Amniotic stem cell (primary cell): ENCODE measurements at regions not wholly inside any gene's neighbourhood (a gene's known extent, or its start where the extent isn't known, plus 50 kb on each side); places are given as distances from the start of the nearest gene placed in this dataset.
"Not testable (repeated sequence)": the region's sequence is repeated elsewhere in the genome, so short reads cannot be mapped to it uniquely, and the experiment has no call there.

Experiments
- DNase-seq: peaks from one replicate; lab custom pipeline; 2025; lab: John Stamatoyannopoulos, UW

- DNase-seq = no peak
Measured at GRCh38 chr13:26888632-26889031, 128.0 kb upstream of the GPR12 start.

DNA sequence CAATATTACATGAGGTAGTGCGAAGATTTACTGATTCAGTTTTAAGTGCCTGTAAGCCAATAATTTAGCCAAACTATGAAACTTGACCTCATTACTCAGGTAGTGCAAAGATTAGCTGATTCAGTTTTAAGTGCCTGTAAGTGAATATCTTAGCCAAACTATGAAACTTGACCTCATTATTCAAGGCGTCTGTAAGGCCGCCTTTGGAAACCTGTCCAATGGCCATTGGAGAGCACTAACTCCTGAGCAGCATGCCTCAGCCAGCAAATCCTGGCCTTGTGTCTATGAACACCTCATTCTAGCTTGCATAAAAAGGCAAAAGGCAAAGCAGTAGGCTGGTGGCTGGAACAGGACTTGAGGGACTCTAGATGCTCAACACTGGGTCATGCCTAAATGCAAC lies 127.0 kb upstream of the GPR12 start:
- DNase-seq = no peak

GRCh38 chr13:26883613-26884257 lies 123.1 kb upstream of the GPR12 start:
- no peak for DNase-seq

GRCh38 chr13:26882731-26883130 lies 122.1 kb upstream of the GPR12 start:
- no peak for DNase-seq

DNA sequence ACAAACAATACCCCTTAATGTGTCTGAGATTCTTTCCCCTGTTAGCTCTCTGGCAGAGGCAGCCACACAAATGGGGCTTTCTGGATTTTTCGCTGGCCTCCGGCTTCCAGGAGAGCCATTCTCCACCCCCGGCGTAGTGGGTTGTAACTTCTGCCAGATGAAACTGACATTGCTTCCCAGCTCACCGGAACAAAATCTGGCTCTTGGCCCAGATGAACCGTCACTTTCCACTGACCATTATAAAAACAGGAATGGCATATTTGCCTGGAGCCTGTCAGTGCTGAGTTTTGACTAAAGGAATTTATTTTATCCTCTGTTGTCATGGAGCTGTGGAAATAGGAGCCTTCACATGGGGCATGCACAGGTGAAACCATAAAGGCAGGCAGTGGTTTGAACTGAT lies 120.6 kb upstream of the GPR12 start:
- no peak for DNase-seq

DNA sequence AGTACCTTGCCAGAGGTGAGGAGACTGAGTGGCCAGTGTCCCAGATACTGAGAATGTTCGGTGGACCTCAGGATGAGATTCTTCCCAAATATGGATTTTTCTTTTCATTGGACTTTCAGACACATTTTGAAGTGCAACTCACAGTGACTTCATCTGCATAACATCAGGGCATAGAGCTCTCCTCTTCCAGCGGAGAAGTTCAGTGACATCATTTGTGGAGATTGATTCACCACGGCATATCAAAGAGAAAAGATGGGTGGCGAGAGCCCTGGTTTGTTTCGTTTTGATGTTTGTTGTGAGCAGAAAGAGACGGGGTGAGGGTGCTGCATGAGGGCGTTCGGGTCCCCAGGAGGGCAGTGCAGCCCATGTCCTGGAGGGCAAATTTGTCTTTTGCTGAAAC lies 120.1 kb upstream of the GPR12 start:
- DNase-seq = no peak

GRCh38 chr13:26878438-26878837 lies 117.9 kb upstream of the GPR12 start:
- no peak for DNase-seq

DNA sequence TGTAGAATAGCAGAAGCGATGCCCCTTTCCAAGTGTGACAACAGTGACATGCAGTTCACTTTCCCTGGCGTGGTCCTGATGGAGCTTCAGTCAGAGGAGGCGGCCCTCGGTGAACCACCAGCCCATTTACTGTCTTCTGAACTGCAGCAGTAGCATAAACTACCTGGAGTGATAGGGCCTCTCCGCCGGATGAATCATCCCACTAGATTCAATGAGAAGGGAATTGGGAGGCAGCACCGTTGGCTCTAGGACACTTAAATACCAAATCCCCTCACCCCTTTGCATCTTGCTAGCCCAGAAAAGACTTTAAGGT lies 112.8 kb upstream of the GPR12 start:
- no peak for DNase-seq

GRCh38 chr13:26872525-26873385 lies 112.2 kb upstream of the GPR12 start:
- no peak for DNase-seq

DNA sequence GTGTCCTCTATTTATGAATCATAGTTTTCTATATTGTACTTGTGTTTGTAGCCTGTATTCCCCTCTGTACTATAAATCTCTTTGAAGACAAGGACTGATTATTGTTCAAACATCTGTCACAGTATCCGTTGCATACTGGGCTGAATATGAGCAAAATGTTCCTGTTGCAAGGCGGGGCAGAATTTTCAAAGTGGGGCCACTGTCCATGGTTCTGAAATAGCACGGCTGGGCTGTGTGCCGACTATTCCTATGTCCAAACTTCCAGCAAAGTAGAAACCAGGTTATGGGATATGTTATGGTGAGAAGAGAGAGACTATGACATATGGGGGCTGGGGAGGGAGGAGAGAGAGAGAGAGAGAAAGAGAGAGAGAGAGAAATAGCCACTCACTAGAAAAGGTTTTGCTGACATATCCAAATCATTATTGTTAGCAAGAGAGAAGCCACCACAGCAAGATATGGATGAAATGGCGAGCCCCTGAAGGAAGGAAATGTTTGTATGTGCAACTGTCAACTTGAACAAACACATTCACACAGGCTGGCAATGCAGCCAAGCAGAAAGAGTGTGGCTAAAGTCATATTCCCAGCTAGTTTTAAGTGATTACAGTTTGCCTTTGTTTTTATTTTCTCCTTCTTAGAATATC lies 107.0 kb upstream of the GPR12 start:
- no peak for DNase-seq

DNA sequence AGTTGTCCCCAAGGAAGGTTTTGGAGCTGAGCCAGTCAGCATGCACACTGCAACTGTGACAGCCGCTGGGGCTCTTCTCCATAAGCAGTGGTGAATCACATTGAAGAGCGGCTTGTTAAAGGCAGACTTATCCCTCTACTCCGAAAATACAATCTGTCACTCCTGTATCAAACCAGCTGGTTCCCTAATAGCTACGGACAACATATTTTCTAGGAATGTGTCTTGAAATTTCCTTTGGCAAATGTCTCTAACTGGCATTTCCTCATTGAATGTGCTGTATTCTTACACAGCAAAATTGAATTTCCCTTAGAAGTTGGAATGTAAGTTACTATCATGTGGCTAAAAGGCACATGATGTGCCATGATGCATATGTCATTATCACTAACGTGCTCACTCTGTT lies 104.0 kb upstream of the GPR12 start:
- no peak for DNase-seq

DNA sequence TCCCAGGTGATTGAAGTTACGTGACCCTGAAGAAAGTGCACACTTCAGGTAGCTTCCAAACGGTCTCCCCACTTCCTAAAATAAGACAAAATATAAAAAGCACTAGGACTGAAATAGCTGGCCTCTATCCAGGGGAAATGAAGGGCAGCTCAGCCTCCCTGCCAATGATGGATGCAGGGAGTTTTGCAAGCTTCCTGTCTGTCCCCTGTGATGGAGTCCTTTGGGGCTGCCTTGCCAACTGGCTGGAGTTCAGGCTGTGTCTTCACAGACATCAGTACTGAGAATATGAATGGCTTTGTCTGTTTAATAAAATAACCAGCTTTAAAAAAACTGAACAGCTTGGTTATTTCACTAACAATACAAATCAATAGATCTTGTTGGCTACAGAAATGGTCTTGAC lies 101.4 kb upstream of the GPR12 start:
- no peak for DNase-seq

- no peak for DNase-seq
Measured at GRCh38 chr13:26855921-26856320, 95.3 kb upstream of the GPR12 start.

DNA sequence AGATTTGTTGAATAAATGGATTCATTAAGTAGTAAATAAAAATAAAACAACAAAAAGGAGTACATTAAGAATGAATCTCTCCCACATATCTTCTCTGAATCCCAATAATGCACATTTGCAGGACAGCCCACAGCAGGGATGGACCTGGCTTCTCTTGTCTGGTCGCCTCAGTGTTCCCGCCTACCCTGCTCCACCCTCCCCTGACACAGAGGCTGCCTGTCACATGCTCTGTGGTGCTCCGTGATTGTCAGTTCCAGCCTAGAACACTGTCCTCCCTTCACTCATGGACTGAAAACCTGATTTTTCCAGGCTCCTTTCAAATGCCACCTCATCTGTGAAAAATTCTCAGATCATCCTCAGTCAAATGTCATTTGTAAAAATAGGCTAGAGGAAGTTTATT lies 94.5 kb upstream of the GPR12 start:
- no peak for DNase-seq

- no peak for DNase-seq
Measured at GRCh38 chr13:26853323-26853722, 92.7 kb upstream of the GPR12 start.

DNA sequence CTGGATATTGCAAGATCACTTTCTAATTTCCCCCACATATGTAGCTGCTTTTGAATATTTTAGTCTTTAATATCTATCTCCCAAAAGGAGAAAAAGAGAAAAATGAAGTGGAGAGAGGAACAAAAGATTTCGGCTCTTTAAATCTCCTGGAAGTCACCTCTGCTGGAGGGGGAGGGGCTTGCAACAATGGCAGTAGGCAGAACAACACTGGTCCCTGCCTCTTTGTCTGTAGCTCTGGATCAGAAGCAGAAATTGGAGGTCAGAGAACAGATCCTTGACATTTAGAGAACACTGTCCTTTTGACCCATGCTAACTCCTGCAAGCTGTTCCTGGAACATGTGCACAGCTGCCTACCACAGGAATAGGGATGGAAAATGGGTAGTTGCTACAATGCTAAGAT lies 86.7 kb upstream of the GPR12 start:
- no peak for DNase-seq

DNA sequence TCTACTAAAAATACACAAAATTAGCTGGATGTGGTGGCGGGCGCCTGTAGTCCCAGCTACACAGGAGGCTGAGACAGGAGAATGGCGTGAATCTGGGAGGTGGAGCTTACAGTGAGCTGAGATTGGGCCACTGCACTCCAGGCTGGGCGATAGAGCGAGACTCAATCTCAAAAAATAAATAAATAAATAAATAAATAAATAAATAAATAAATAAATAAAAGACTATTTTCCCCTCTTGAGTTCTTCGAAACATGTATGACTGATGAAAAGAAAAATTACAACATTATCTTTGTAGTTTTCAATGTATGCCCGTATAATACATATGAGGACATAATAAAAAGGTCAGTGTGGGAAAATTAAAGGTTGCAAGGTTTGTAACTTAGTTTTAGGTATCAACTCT lies 84.5 kb upstream of the GPR12 start:
- DNase-seq = not testable (repeated sequence)

GRCh38 chr13:26839682-26840081 lies 79.1 kb upstream of the GPR12 start:
- no peak for DNase-seq

- DNase-seq = no peak
Measured at GRCh38 chr13:26838821-26839220, 78.2 kb upstream of the GPR12 start.

GRCh38 chr13:26837997-26838396 lies 77.4 kb upstream of the GPR12 start:
- no peak for DNase-seq

GRCh38 chr13:26837102-26837501 lies 76.5 kb upstream of the GPR12 start:
- DNase-seq = no peak

DNA sequence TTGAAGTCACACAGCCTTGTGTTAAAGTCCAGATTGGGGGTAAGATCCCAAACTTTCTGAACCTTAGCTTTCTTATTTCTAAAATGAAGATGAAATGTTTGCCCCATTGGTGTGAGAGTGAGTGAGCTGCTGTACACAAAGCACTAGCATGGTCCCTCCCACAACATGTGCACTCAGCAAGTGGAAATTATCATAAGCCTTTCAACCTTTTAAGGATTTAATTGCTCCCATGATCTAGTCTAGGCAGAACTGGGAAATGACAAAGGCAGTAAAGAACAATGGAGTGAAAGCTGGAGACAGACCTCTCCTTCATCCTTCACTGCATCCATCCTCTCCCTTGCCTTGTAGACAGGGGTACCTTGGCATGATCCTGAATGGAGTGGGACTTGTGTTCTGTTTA lies 76.0 kb upstream of the GPR12 start:
- DNase-seq = no peak

DNA sequence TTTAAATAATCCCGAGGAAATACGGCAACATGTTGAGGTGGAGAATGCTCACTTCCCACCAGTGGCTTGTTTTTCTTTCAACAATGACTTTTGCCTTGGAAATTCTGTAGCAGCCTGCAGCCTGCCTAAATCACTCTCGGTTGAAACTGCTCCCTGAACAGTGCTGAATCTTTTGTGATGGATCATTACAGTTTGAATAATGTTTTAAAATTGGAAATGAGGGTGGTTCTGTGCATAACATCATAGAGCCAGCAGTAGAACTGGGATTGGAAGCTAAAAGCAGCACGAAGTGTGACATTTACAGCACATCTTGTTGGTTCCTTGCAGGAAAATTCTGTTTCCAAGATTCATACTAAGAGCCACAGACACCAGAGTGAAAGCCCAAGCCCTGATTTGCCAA lies 74.1 kb upstream of the GPR12 start:
- no peak for DNase-seq
